ENCODE measurements at regions not wholly inside any gene's neighbourhood (a gene's known extent, or its start where the extent isn't known, plus 50 kb on each side); places are given as distances from the start of the nearest gene placed in this dataset.
"Not testable (repeated sequence)": the region's sequence is repeated elsewhere in the genome, so short reads cannot be mapped to it uniquely, and the experiment has no call there.

DNA sequence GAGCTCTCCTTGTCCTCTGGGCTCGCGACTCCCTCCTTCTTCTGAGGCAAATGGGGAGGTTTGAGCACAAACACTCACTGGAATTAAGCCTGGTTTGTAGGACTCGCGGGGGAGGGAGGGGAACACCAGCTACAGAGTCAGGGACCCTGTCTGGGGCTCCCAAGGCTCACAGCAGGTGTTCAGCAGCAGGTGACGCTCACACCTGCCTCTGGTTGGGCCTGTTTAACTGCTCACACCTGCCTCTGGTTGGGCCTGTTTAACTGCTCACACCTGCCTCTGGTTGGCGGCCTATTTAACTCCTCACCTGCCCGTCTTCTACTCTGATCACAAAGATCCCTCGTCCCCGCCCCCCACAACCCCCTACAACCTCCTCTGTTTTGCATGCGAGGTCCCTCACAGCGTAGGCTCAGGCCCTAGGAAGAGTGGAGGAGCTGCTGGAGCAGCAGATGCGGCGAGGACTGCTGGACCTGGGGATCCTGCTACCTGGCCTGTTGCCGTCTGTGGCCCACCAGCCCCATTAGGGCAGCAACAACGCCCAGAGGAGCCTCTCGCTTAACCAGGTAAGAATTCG lies 181.9 kb downstream of the ERMARD start:
- no peak for DNase-seq (ENCODE audit: low read depth)

DNA sequence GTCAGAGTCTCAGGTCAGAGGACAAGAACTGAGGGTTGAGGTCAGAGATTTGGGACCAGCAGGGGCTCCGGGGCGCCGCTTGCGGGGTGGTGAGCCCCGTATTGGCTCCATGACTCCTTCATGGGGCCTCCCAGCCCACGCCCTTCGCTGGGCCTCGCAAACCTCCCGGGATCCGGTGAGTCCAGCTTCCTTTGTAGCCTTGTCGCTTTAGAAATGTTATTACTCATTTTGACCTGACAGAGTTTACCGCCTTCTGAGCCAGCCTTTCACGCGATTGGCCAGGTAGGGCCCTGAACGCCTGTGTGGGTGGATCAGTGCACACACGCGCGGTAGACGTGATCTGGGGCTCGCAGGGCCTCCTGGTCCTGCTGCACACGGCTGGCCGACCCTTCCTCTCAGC lies 181.1 kb downstream of the ERMARD start:
- DNase-seq (ENCODE audit: low read depth): peak; percentile 18

DNA sequence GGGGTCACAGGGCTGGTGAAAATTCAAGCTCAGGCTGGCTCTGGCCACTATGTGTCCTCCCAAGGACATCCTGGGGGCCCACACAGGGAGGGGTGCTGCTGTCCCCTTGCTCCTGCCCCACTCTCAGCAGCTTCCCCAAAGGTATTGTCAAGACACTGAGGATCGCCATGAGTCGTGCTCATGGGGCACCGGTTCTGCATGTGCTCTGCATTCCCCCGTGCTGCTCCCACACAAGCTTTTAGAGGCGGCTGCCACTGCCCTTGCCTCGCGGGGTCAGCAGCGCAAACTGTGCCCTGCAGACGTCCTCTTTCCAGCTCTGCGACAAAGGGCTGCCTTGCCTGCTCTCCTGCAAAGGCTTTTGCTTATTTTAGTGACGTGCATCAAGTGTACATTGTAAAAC lies 179.8 kb downstream of the ERMARD start:
- DNase-seq (ENCODE audit: low read depth): no peak

DNA sequence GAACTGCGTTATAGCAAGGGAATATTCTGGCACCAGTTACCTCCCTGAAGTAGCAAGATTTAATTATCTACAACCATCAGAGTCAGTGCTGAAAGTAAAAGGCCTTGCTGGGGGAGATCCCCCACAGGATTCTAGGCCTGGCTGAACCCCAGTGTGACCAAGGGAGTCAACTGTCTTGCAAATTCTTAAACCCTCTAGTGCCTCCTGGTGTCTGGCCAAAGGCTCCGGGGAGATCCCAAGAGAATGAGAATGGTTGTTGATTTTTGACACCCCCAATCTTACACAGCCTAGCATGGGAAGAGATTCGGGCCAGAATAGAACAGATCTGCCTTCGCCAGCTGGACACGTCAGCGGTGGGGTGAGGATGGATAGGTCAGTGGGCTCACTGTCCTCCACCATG lies 179.4 kb downstream of the ERMARD start:
- no peak for DNase-seq (ENCODE audit: low read depth)

DNA sequence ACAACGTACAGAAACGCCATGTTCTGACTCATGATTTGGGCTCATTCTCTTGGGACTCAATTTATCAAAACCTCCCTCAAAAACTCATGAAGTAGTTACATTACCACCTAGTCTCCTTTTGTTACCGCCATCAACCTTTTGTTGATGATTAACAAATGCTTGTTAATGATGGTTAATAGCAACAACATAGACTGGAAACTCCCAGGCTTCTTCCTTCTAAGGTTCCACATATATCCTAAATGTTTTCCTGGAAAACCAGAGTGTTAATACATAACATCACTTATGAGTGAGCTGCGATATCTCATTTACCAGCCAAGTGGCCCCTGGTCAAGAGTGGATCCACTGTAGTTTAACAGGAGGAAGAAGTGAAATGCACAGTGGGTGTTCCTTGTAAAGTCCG lies 176.3 kb downstream of the ERMARD start:
- peak; percentile 52 for DNase-seq (ENCODE audit: low read depth)

DNA sequence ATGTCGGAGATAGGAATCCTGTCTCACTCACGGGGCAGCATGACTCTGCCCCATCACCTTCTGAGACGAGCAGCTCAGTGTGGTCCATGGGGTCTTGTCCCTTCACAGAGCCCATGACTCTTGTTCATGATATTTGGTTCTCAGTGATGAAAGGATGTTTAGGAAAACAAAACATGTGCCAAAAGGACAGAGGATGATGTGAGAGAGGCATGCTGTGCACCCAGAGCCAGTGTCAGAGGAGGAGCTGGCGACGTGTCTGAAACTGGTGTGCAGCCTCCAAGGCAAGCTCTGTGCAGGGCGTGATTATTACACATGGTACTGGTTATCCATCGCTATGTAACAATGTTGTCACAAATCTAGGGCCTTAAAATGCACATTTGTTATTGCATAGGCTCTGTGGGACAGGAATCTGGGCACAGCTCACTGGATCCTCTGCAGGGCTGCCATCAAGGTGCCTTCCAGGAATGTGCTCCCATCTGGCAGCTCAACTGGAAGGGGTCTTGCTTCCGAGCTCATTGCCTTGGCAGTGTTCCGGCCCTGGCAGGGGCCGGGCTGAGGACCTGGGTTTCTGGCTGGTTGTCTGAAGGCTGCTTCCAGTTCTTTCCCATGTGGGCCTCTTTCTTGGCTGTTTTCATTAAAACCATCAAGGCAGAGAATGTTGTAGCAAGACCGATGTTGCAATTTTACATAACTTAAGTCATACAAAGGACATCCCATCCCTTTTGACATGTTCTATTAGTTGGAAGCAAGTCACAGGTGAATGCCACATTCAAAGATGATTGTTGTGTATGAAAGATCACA lies 175.4 kb downstream of the ERMARD start:
- DNase-seq (ENCODE audit: low read depth): no peak

DNA sequence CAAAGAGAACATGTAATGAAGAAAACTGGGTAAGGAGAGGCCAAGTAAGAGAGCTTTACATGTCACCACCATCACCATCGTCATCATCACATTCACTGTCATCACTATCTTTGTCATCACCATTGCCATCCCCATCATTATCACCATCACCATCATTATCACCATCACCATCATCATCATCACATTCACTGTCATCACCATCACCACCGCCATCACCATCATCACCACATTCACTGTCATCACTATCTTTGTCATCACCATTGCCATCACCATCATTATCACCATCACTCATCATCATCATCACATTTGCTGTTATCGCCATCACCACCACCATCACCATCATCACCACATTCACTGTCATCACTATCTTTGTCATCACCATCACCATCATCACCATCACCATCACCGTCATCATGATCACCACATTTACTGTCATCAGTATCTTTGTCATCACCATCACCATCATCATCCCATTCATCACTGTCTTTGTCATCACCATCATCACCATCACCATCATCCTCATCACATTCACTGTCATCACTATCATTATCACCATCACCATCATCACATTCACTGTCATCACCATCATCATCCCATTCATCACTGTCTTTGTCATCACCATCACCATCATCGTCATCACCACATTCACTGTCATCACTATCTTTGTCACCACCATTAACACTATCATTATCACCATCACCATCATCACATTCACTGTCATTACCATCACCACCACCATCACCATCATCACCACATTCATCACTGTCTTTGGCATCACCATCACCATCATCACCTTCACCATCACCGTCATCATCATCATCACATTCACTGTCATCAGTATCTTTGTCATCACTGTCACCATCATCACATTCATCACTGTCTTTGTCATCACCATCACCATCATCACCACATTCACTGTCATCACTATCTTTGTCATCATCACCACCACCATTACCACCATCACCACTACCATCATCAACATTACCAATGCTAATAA lies 172.3 kb downstream of the ERMARD start:
- no peak for DNase-seq (ENCODE audit: low read depth)

DNA sequence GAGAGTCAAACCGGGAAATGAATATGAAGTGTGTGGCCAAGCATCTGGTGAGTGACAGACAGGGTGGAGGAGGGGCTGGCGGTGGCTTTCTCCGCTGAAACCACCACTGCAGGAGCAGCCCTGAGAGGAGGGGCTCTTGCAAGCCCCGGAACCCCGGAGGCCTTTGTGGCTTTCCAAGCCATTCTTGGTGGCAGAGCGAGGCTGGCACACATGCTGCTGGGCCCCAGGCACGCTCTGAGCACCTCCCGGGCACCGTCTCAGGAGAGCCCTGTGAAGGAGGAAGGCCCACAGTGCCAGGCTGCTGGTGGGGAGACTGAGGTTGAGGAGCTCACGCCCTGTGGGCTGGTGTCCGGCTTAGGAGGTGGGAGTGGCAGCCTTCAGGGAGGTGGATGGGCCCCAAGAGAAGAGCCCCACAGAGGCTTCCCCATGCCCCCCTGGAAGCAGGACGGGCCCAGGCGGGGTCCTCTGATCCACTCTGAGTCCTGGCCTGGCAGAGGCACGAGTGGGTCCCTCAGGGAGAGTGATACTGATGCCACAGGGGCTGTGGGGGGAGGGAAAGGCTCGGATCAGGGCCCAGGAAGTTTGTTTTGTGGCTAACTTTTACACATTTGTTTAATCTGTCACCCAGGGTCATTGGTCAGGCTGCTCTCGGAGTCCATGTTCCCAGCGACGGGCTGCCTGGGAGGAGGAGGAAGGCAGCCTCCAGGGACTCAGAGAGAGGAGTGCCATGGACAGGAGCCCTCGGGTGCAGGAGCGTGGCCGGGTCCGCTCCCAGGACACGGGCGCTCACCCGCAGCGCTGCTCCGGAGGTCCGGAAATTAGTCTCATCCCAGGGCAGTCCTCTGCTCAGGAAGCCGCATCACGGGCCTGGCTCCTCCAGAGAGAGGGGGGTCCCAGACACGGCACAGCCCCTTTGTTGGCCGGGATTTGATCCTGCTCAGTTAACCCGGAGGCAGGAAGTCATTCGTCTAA lies 170.7 kb downstream of the ERMARD start:
- DNase-seq (ENCODE audit: low read depth): no peak

DNA sequence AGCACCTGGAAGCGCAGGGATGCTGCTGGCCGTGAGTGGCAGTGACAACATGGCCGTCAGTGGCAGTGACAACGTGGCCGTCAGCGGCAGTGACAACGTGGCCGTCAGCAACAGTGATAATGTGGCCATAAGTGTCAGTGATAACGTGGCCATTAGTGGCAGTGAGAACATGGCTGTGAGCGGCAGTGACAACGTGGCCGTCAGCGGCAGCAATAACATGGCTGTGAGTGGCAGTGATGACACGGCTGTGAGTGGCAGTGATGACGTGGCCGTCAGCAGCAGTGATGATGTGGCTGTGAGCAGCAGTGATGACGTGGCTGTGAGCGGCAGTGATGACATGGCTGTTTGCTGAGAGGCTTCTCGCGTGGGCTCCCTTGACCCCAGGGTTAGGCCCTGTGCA lies 169.8 kb downstream of the ERMARD start:
- DNase-seq (ENCODE audit: low read depth): no peak

DNA sequence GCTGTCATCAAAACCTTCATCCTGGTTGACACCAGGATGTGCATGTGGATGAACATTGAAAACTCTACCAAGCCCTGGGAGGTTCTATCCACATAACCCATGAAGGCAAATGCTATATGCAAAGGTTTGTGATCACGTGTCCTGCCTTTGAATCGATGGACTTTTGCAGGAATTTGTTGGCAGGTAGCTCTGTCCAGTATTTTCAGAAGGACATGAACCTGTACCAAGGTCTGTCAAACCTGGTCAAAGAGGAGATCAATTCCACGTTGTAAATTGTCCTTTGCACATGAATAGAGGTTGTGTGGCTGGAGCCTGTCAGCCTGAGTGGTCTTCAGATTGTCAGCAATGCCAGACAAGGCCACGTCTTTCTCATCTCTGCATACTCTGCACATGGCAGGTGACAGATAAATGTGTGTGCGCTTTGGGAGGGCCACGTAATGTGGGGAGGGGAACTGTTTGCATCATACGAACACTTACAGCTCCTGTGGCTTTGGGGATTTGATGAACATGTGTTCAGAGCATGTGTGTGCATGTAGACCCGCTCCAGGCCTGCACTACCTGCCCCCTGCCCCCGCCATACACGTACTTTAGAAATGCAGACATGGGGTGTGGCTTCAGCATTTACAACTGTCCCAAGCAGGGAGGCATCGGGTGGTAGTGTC lies 169.1 kb downstream of the ERMARD start:
- DNase-seq (ENCODE audit: low read depth): no peak

DNA sequence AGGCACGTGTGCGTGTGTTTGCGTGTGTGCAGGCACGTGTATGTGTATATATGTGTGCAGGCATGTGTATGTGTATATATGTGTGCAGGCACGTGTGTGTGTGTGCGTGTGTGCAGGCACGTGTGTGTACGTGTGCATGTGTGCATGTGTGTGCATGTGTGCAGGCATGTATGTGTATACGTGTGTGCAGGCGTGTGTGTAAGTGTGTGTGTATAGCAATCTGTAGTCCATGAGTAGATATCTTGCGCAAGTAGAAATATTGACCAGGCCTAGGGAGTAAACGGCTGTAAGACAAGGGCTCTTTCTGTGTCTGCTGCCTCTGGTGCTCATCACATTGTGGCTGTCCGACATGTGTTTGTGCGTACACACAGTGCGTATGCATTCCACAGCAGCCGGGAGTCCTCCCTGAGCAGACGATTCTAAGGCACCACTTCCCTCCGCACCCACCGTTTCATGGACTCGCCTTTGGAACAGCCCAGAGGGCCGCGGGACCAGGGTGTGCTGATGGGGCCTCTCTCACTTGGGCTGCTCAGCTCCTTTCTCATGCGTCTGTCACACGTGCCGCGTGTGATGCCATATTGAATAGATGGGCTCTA lies 167.6 kb downstream of the ERMARD start:
- no peak for DNase-seq (ENCODE audit: low read depth)

DNA sequence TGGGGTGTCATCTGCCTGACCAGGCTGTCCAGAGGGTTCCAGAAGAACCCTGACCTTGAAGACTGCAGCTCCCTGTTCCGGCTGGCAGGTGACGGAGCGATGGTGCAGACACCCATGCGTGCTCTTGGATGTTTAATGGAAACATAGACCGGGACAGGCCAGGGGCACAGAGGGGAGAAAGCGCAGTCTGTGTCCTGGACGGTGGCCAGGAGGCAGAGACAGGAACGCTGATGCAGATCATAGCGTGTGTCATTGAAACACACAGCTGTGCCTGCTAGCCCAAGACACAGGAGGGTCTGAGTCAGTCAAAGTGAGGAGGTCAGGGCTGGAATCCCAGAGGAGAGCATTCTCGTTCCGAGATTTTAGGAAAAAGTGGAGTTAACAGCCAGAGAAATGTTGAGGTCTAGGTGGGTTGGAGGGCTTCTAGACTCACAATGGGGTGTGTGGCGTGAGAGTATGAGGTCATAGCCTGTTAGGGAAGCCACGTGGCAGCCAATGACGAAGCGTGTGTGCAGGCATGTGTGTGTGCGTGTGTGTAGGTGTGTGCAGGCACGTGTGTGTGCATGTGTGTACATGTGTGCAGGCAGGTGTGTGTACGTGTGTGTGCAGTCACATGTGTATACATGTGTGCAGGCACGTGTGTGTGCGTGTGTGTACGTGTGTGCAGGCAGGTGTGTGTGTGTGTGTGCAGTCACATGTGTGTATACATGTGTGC lies 167.0 kb downstream of the ERMARD start:
- DNase-seq (ENCODE audit: low read depth): no peak

DNA sequence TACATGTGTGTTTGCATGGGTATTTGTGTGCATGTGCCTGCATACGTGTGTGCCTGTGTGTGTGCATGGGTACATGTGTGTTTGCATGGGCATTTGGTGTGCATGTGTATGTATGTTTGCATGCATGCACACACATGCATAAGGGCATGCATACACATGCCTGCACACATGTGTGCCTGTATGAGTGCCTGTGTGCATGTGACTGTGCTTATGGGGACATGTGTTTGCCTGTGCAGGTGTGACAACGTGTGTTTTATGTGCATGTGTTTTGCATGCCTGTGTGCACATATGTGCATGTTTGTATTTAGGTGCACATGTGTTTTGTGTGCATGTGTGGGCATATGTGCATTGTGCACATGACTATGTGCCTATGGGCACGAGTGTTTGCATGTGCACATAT lies 165.7 kb downstream of the ERMARD start:
- no peak for DNase-seq (ENCODE audit: low read depth)

DNA sequence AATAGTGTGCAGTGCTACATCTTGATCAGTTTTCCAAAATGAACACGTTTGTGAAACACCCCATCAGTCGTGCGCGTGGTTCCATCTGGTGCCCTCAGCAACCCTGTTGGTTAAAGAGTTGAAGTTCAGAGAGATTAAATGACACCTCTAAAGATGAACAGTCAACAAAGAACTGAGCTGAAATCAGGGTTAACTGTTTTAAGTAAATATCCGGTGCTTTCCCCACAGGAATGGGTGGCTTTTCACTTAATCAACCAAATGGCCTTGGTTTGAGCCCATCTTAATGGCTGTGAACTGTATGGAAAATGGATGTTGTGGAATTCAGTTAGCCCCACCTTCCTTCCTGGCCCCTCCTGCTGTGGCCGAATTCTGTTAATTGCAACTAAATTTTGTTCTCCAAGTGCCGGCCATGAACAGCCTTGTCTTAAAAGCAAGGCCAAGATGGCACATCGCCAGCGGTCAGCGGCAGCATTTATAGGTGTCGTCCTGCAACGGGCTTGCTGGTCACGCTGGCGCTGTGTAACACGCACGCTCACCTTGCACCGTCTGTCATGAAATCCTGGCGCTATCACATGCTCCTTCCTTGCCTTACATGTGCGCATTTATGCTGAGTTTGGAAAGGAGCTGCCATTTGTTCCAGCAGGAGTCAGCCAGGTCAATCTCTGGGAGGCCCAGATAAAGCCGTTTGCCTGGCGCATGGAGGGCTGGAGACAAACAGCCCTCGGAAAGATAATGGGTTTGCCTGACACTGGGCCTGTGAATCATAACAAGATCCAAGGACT lies 164.5 kb downstream of the ERMARD start:
- DNase-seq (ENCODE audit: low read depth): no peak

DNA sequence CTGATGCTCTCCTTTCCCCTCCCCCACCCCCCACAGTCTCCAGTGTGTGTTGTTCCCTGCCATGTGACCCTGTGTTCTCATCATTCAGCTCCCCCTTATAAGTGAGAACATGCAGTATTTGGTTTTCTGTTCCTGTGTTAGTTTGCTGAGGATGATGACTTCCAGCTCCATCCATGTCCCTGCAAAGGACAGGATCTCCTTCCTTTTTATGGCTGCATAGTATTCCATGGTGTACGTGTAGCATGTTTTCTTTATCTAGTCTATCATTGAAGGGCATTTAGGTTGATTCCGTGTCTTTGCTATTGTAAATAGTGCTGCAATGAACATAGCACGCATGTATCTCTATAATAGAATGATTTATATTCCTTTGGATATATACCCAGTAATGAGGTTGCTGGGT lies 162.3 kb downstream of the ERMARD start:
- not testable (repeated sequence) for DNase-seq (ENCODE audit: low read depth)

DNA sequence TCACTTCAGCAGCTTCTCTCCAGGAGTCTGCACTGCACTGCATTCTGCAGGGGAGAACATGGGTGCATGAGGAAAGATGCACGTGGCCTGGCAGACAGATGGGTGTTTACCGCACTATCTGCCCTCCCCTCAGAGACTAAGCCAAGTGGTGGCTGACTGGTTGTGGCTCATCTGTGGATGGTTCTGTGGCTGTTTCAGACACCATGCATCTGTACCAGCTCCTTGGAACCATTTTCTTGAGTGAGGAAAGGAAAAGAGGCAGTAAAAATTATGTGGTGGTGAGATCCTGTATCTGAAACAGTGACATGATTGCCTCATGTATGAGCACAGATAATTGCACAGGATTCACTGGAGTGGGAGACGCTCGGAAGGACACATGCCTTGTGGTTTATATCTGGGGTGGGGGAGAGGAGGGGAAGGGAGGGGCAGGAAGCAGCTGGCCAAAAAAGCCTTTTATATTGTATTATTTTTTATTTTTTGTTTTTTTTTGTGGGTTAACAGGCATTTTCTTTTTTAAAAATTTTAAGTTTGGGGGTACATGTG lies 161.7 kb downstream of the ERMARD start:
- DNase-seq (ENCODE audit: low read depth): no peak

DNA sequence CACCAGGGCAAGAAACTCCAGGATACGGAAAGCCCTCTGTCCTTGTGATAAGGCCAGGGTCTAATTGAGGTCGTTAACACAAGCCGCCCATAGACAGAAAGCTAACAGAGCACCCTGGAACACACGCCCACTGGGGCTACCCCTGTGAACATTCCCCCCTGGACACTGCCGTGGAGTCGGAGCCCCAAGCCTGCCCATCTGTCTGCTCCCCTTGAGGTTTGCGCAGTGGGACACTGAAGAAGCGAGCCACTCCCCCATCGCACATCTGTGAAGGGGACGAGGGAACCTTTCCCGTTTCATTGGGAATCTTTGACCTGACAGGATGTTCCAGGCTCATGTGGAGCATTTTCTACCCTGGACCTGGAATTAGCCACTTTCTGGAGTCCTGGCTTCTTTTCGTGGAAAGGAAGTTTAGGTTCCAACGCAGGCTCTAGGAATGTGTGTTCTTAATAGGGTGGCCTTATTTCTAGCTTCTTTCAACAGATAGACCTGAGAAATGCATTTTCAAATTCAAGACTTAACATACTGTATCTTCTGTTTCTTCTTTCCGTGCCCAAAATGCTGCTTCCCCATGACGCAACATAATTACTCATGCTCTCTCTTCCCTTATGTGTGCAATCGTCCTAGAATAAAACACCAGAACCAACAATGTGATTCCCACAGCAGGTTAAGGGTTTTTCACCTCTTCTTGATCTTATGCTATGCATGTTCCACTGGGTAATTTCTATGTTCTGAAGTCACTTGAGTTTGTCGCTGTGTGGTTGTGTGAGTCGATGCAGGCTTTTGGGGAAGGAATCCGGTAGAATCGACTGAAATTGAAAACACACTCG lies 161.1 kb downstream of the ERMARD start:
- DNase-seq (ENCODE audit: low read depth): no peak

Data from renal cortical epithelial cell (primary cell).